Activated CD8-positive, alpha-beta memory T cell treated with anti-CD3 and anti-CD28 coated beads for 48 hours (primary cell): ENCODE measurements at regions not wholly inside any gene's neighbourhood (a gene's known extent, or its start where the extent isn't known, plus 50 kb on each side); places are given as distances from the start of the nearest gene placed in this dataset.

Experiments used
- DNase-seq, 3 experiments: peaks; one replicate each; pipeline ENCODE4 v3.0.0-alpha.2; 2020; ENCODE audit warnings: low read depth in 2 of 3, low spot score in 2 of 3

GRCh38 chrY:19365321-19365720 lies 379.2 kb downstream of the KDM5D start:
- DNase-seq = no peak

- no peak for DNase-seq
Measured at GRCh38 chrY:19357249-19357648, 387.3 kb downstream of the KDM5D start.

DNA sequence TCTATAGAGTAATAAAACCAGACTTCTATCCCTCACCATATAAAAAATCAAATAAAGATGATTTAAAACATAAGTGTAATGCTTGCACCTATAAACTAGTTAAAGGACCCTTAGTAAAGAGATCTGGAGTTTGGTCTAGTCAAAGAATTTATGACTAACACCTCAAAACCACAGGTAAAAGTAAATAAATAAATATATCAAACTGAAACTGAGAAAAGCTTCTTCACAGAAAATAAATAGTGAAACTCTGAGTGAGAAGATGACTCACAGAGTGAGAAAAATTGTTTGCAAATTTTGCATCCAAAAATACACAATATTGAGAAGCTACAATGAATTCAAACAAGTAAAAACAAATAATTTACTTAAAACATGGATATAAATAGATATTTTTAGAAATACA lies 387.8 kb downstream of the KDM5D start:
- DNase-seq = no peak

GRCh38 chrY:19354857-19355173 lies 389.7 kb downstream of the KDM5D start:
- no peak for DNase-seq

DNA sequence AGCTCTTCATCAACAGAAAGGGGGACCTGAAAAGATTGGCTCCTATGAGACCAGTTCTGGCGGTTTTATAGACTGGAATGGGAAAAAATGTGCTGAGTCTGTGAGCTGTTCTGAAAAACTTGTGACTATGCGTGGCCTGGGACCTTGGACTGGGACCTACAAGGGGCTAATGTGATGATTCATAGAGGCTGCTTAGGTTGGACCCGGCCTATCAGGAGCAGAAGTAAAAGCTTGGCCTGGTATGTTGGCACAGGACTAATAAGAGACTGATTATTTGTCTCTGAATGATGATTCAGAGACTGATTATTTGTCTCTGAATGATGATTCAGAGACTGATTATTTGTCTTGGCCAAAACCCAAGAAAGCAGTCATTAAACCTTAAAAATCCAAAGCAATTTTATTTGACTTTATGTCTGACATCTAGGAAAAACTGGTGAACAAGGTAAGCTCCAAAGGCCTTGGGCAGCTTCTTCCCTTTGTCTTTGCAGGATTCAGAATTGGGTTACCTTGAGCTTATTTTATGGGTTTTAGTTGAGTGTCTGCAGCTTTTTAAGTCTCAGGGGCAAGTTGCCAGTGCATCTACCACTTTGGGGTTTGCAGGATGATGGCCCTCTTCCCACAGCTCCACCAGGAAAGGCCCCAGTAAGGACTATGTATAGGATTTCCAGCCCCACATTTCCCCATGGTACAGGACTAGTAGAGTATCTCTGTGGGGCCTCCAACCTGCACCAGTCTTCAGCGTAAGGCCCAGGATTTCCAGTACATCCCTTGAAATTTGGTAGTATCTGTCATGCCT lies 390.3 kb downstream of the KDM5D start:
- DNase-seq = no peak

GRCh38 chrY:19351616-19352015 lies 392.9 kb downstream of the KDM5D start:
- DNase-seq = no peak

DNA sequence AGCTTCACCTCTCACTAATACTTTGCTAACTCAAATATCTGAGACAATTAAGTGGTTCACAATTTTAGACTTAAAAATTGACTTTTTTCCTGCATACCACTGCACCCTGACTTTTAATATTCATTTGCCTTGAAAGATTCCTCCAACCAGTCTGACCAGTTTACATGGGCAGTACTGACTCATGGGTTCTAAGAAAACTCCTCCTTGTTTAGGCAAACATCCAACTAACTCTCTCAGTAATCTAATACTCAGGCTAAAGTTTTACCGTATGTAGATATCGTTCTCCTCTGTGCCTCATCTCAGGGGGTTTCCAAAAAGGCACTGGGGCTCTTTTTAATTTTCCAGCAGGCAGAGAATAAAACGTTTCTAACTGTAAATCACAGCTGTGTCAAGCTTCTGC lies 422.8 kb downstream of the KDM5D start:
- no peak for DNase-seq

GRCh38 chrY:19319135-19319534 lies 425.4 kb downstream of the KDM5D start:
- no peak for DNase-seq

DNA sequence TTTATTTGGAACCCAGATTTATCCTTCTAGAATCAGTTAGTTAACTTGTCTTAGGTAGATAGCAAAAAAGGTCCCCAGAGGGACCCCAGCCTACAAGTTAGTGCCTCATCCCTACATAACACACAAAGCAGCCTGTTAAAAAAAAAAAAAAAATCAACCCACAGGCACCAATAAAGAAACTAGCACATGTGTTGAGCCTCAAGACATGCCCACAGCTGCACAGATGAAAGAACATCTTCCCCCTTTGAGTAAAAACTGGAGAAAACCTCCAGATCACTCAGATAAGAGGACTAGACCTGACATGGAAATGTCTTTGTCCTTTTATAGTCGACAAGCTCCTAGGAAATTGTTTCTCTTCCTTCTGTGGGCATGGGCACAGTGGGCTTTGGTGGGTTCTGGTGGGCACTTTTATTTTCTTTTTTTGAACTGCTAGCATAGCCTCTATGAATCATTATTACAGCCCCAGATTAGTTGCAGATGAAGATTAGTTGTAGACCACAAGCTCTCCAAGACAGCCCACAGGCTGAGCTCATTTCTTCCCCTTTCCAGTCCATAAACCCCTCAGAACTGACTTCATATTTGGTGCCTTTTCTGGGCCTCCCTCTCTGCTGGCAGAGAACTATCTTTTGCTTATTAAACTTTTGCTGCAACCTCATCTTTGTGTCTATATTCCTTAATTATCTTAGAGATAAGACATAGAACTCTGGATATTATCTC lies 427.1 kb downstream of the KDM5D start:
- no peak for DNase-seq

DNA sequence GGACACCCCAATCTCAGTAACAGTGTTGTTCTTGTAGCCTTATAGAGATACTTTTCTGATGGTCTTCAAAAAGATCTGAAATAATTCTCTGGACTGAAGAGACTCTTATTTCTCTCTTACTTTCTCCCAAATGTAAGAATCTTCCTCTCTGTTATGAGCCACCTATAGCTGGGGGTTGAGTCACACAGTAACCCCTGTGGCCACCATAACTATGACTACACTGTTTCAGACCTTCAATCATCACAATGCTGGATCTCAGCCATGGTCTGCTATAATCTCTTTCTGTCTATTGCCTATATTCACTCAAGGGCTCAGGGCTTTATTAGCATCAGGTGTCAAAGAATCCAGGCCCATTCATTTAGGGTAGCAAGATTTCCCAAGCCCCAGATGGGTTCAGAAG lies 436.9 kb downstream of the KDM5D start:
- DNase-seq = no peak

GRCh38 chrY:19303136-19303535 lies 441.4 kb downstream of the KDM5D start:
- no peak for DNase-seq

- no peak for DNase-seq
Measured at GRCh38 chrY:19290925-19291324, 453.6 kb downstream of the KDM5D start.

DNA sequence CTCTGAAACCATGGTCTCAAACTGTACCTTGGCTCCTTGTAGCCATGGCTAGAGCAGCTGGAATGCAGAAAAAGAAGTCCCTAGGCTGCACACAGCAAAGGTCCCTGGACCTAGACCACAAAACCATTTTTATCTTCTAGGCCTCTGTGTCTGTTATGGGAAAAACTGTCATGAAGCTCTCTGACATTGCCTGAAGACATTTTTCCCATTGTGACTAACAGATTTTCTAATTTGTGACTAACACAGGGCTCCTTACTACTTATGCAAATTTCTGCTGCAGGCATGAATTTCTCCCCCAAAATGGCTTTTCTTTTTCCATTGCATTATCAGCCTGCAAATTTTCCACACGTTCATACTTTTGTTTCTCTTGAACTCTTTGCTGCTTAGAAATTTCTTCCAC lies 470.4 kb downstream of the KDM5D start:
- DNase-seq = no peak

DNA sequence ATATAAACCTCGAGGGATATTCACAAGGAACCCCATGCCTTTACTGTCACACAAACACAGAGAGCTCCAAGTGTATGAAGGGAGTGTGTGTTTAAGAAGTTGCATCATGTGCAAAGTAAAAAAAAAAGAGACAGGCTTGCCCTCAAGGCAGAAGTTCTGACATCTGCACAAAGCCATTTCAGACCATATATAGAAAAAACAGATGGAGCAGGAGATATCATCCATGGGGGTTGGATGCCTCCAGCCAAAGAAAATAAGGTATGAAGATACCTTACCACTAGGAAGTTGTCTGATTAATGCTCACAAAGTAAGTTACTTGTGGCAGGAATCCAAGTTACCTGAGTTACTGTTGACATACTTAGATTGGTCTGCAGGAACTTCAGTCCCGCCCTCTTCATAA lies 476.2 kb downstream of the KDM5D start:
- no peak for DNase-seq

DNA sequence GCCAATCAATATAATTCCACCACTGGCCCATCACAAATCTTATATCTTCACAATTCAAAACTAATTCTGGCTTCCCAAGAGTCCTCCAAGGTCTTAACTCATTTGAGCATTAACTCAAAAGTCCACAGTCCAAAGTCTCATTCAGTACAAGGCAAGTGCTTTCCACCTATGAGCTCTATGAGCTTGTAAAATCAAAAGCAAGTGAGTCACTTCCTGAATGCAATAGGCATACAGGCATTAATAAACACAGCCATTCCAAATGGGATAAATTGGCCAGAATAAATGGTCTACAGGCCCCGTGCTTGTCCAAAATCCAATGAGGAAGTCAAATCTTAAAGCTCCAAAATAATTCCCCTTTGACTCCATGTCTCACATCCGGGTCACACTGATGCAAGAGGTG lies 479.1 kb downstream of the KDM5D start:
- no peak for DNase-seq

- no peak for DNase-seq
Measured at GRCh38 chrY:19262310-19262709, 482.2 kb downstream of the KDM5D start.

- DNase-seq = no peak
Measured at GRCh38 chrY:19232276-19232994, 458.9 kb upstream of the HSFY2 start.

- DNase-seq = no peak
Measured at GRCh38 chrY:19220784-19221183, 447.2 kb upstream of the HSFY2 start.

DNA sequence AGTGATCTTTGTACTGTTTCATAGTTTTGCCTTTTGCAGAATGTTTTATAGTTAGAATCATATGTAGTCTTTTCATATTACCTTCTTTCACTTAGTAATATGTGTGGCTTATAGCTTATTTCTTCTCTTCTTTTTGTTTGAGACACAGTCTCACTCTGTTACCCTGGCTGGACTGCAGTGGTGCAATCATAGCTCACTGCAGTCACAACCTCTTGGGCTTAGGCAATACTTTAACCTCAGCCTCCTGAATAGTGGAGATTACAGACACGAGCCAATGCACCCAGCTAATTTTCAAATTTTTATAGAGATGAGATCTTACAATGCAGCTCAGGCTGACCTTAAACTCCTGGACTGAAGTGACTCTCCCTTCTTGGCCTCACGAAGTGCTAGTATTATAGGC lies 435.4 kb upstream of the HSFY2 start:
- DNase-seq = no peak

GRCh38 chrY:19207048-19207447 lies 433.5 kb upstream of the HSFY2 start:
- no peak for DNase-seq

GRCh38 chrY:19180824-19181223 lies 407.3 kb upstream of the HSFY2 start:
- no peak for DNase-seq

GRCh38 chrY:19168202-19168565 lies 394.6 kb upstream of the HSFY2 start:
- DNase-seq = no peak
